ENCODE measurements at regions not wholly inside any gene's neighbourhood (a gene's known extent, or its start where the extent isn't known, plus 50 kb on each side); places are given as distances from the start of the nearest gene placed in this dataset.
"Not testable (repeated sequence)": the region's sequence is repeated elsewhere in the genome, so short reads cannot be mapped to it uniquely, and the experiment has no call there.

DNA sequence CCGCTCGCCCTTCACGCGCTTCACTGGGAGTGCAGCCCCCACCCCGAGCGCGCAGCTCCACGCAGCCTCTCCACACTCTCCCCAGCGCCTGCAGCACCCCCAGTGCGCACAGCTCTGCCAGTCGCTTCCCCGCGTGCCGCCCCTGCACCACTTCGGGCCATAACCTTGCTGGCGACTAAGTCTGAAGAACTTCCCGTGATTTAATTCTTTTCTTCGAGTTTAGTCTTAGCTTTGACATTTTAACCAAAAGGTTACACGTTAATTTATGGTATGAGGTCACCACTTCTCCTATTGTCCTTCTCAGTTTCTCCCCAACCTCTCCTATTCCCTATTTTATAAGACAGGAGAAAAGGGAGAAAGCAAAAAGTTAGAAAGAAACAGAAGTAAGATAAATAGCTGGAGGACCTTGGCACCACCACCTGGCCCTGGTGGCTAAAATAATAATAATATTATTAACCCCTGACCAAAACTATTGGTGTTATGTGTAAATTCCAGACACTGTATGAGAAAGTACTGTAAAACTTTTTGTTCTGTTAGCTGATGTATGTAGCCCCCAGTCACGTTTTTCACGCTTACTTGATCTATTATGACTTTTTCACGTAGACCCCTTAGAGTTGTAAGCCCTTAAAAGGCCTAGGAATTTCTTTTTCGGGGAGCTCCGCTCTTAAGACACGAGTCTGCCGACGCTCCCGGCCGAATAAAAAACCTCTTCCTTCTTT lies 129.2 kb downstream of the KBTBD2 start:
- DNase-seq, result peak in 1 of 2 donors; percentile 4

- DNase-seq, result no peak
Measured at GRCh38 chr7:32761451-32762205, 129.9 kb downstream of the KBTBD2 start.

DNA sequence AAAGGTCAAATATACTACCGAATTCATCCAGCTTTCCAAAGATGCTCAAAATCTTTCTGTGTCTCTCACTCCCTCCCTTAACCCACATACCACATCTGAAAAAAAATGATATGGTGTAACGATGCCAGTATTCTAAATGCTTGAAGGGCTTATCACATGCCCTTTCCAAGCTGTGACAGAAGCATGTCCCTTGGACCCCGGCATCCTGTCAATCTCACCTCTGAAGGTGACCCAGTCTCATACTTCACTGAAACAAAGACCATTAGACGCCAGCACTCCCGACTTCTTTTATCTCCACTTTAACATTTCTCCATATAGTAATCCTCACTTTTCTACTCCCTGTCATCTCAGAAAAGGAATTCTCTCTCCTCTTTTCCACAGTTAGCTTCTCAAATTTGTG lies 130.8 kb downstream of the KBTBD2 start:
- not testable (repeated sequence) for DNase-seq

- not testable (repeated sequence) for DNase-seq
Measured at GRCh38 chr7:32759859-32760258, 131.7 kb downstream of the KBTBD2 start.

GRCh38 chr7:32753872-32754271 lies 137.7 kb downstream of the KBTBD2 start:
- DNase-seq, result not testable (repeated sequence)

DNA sequence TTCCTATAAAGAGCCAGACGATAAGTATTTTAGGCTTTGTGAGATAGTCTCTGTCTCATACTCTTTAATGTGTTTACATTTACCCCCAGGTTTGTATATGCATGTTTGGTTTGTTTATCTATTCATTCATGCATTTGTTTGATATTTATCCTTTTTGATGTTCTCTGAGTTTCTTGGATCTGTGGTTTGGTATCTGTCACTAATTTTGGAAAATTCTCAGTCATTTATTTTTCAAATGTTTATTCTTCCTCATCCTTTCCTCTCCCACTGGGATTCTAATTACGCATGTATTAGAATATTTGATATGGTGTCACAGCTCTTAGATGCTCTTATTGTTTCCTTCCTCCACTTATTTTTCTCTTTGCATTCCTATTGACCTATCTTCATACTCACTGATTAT lies 143.2 kb downstream of the KBTBD2 start:
- not testable (repeated sequence) for DNase-seq

- not testable (repeated sequence) for DNase-seq
Measured at GRCh38 chr7:32747443-32748148, 144.0 kb downstream of the KBTBD2 start.

- DNase-seq, result not testable (repeated sequence)
Measured at GRCh38 chr7:32741853-32742476, 149.6 kb downstream of the KBTBD2 start.

DNA sequence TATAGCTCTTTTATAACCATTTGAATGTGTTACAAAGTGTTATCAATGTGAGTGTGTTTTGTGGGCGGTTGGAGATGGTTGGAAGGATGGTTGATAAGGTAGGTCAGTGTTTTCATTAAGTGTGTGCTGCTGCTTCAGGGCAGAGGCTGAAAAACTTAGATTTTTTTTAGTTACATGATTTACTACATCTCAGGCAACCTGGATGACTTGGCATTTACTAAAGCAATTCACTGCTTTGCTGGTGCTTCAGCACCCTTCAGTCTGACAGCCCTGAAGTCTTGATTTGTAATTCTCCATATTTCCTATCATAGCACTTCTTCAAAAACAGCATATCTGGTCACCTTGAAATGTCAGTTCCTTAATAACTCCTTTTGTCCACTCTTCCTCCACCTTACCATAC lies 151.8 kb downstream of the KBTBD2 start:
- DNase-seq, result not testable (repeated sequence)

DNA sequence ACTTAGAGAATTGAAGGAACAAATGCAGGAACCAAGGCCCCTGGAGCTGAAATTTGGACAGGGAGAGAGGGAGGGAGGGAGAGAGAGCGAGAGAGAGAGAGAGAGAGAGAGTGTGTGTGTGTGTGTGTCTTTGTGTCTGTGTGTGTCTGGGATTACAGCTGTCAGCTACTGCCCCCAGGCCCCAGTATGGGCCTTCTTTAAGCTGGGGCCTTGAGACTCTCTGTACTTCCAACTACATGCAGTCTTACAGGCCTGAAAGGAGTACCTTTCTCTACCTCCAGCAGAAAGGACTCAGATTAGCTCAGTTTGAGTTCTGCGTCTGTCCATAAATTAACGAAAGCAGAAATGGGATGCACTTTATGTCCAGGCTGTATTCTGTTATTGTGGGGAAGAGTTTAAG lies 153.2 kb downstream of the KBTBD2 start:
- not testable (repeated sequence) for DNase-seq

GRCh38 chr7:32732767-32733166 lies 158.8 kb downstream of the KBTBD2 start:
- DNase-seq, result not testable (repeated sequence)

- not testable (repeated sequence) for DNase-seq
Measured at GRCh38 chr7:32729335-32729675, 162.3 kb downstream of the KBTBD2 start.

DNA sequence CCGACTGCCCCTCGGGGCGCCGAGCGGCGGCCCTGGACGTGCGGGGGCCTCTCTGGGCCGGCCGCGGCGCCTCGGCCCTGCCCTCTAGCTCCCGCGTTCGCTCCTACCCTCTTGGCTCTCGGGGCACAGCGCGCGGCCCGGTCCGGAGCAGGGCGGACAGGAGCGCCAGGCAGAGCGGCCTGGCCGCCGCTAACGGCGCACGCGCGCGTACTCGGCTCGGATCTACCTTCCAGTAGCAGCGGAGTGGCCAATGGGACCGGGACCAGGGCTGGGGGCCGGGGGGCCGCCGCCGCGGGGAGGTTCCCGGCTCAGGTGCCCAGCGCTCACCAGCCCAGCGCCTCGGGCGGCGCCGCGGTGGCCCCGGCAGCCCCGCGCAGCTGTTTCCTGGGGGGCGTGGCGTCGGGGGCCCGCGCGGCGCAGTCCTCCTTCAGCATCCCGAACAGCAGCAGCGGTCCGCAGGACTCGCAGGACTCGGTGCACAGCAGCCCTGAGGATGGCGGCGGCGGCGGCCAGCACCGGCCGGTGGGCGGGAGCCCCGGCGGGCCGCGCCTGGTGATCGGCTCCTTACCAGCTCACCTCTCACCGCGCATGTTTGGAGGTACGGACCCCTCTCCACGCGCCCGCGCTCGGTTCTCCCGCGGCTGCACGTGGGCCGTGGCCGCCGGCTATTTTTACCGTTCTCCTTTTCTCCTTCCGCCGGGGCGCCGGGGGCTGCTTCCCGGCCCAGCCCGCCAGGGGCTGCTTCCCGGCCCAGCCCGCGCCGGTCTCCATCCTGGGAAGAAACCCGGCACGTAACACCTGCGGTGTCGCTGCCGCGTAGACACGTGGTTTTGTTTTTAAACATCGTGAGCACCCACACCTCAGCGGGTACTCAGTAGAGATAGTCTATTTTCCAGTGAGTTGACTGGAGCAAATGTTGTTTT lies 162.9 kb downstream of the KBTBD2 start:
- DNase-seq, result peak; percentile 33 to 61

DNA sequence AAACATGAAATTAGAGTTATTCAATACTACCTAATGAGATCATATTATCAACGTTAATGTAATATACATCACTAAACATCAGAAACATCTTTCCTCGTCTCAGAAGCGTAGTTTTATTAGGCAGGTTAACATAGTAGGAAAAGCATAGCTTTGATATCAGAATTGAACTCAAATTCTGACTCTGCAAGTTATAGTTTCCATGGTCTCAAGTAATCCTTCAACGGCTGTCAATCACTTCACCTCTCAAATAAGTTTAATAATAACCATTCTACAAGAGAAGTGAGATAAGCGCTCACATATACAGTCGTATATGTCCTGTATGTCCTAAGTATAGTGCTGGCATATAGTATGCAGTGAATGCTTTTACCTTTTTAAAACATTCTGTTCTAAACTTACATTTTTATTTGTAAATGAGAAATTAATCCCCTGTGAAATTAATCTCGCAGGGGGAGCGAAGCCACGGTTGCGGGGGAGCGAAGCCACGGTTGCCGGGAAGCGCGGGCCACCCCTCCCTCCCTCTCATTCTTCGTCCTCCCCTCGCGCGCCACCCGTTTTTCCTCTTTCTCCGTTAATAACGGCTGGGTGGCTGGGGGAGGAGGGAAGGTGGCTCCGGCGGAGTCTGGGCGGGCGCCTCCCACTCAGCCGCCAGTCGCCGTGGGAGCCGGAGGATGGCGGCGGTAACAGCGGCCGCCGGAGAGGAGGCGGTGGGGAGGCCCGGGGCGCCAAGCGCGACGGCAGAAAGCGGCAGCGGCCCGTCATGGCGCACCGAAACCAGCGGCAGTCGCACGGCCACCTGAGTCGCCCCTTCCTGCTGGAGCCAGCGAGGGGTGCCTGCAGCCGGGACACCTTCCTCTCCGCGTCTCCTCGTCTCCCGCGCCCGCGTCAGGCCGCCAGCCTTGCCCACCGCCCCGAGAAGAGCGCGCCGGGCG lies 163.8 kb downstream of the KBTBD2 start:
- DNase-seq, result peak; percentile 24 to 59

GRCh38 chr7:32722837-32723236 lies 168.7 kb downstream of the KBTBD2 start:
- DNase-seq, result not testable (repeated sequence)

GRCh38 chr7:32694182-32694581 lies 197.4 kb downstream of the KBTBD2 start:
- no peak for DNase-seq

- DNase-seq, result peak; percentile 11 to 18
Measured at GRCh38 chr7:32691965-32692815, 196.9 kb downstream of the AVL9 start.

DNA sequence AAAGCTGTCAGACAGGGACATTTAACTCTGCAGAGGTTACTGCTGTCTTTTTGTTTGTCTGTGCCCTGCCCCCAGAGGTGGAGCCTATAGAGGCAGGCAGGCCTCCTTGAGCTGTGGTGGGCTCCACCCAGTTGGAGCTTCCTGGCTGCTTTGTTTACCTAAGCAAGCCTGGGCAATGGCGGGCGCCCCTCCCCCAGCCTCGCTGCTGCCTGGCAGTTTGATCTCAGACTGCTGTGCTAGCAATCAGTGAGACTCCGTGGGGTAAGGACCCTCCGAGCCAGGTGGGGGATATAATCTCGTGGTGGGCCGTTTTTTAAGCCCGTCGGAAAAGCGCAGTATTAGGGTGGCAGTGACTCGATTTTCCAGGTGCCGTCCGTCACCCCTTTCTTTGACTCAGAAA lies 192.8 kb downstream of the AVL9 start:
- DNase-seq, result not testable (repeated sequence)

- DNase-seq, result no peak
Measured at GRCh38 chr7:32681174-32681518, 185.9 kb downstream of the AVL9 start.
